ENCODE measurements at regions not wholly inside any gene's neighbourhood (a gene's known extent, or its start where the extent isn't known, plus 50 kb on each side); places are given as distances from the start of the nearest gene placed in this dataset.

DNA sequence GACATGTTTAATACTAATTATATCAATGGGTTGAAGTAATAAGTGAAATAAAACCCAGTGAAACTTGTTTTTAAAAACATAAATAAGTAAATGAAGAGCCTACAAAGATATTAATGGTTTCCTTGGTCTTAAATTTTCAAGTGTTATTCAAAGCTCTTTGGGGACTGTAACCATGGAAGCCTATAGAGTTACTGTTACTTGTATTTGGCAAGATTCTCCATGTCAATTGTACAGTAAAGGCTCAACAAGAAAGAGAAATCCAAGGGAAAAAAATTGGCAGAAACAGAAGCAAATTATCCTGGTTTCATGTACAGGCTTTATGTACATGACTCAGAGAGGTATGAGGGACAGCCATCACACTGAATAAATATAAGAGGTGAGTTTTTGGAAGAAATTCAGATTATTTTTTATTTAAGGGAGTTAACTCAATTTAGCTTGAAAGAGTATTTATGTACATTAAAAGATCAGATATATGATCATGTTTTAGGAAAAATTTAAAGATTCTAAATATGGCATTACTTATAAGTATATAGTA lies 151.1 kb upstream of the HMGA2 start:
- TF ChIP-seq RAD21 (IDR thresholded peaks at IDR 0.05), result no peak
- no peak for TF ChIP-seq CTCF (IDR thresholded peaks at IDR 0.05; ENCODE audit: low read depth, low read length, missing input control)
- TF ChIP-seq GABPA (IDR thresholded peaks at IDR 0.05 in 1 of 2, conservative IDR thresholded peaks at IDR 0.05 in 1 of 2), result no peak
- TF ChIP-seq REST (IDR thresholded peaks at IDR 0.05), result no peak
- TF ChIP-seq MAX (IDR thresholded peaks at IDR 0.05), result no peak
- TF ChIP-seq JUND (IDR thresholded peaks at IDR 0.05), result no peak
- TF ChIP-seq TAF1 (conservative IDR thresholded peaks at IDR 0.05), result no peak
- TF ChIP-seq HNF4G (IDR thresholded peaks at IDR 0.05), result no peak

Data from liver (tissue), 3 donors.